K562 (cell line): ENCODE measurements at regions not wholly inside any gene's neighbourhood (a gene's known extent, or its start where the extent isn't known, plus 50 kb on each side); places are given as distances from the start of the nearest gene placed in this dataset.

Experiments used
- ATAC-seq: fragments of 200-7000 bp; cut with Tn5 transposase; 3 replicates; pipeline ENCODE4 v1.9.1; 2020; ENCODE audit warnings: moderate library complexity
- BruUV-seq: library from RNA; stranded (reverse); fragments of 400-500 nt; replicated peaks from 2 replicates; lab custom pipeline; 2021; lab: Mats Ljungman, UMichigan
- CTCF ChIA-PET: fragments of 300-600 bp; formaldehyde crosslinking; extraction: SDS; loops from one replicate; lab custom pipeline; 2021; ENCODE audit warnings: low intra/inter-chr PET ratio; lab: Yijun Ruan, JAX
- POLR2A ChIA-PET: fragments of 300-600, 350-650 bp; sonication (Branson Sonifier 250); formaldehyde crosslinking; extraction: SDS; loops from one replicate; lab custom pipeline; 2021; ENCODE audit warnings: antibody characterized with exemption, inconsistent platforms; lab: Yijun Ruan, JAX
- DNase-seq, 4 experiments: peaks; one replicate each; pipeline versions ENCODE4 v3.0.0 to v3.0.0-alpha.2; 2011 to 2018; ENCODE audit warnings: low spot score in 3 of 4, mixed read lengths in 3 of 4; ENCODE audit errors: extremely low read depth in 1 of 4
- FAIRE-seq: peaks from 2 replicates; lab custom pipeline; 2011; peaks lifted over from hg19 to GRCh38; lab: Jason Lieb, UNC
- H2AFZ ChIP-seq: 2 replicates; pipeline ENCODE4 v1.6.0; 2011; ENCODE audit warnings: low read depth, low read length, control low read depth, inconsistent platforms
- H3K27ac ChIP-seq: fragments of 200-600 bp; 3 replicates; pipeline ENCODE4 v1.8.0; 2011; ENCODE audit warnings: low read depth, mild to moderate bottlenecking, control low read depth, inconsistent platforms, low read length, moderate library complexity, mixed read lengths; ENCODE audit errors: extremely low read depth
- H3K27me3 ChIP-seq, 2 experiments: fragments of 300-600 bp in 1 of 2; 2 replicates in 1 of 2; 3 replicates in 1 of 2; pipeline versions ENCODE4 v1.6.0 to v1.8.0; 2011; ENCODE audit warnings: inconsistent platforms in 2 of 2, low read length in 2 of 2, mild to moderate bottlenecking in 1 of 2, mixed read lengths in 1 of 2, moderate library complexity in 1 of 2; ENCODE audit not compliant: control insufficient read depth in 2 of 2, insufficient read depth in 2 of 2
- H3K36me3 ChIP-seq: fragments of 300-600 bp; 3 replicates; pipeline ENCODE4 v1.8.0; 2011; ENCODE audit warnings: mild to moderate bottlenecking, low read length, inconsistent platforms; ENCODE audit not compliant: control insufficient read depth, insufficient read depth
- H3K4me1 ChIP-seq, 2 experiments: fragments of 200-600 bp in 1 of 2; replicated peaks in 1 of 2; 2 replicates in 1 of 2; 3 replicates in 1 of 2; pipeline versions ENCODE4 v1.5.1 to v1.8.0; 2011; ENCODE audit warnings: inconsistent platforms in 2 of 2, low read length in 2 of 2, mild to moderate bottlenecking in 1 of 2, mixed read lengths in 1 of 2, moderate library complexity in 1 of 2; ENCODE audit not compliant: control insufficient read depth in 2 of 2, insufficient read depth in 2 of 2
- H3K4me2 ChIP-seq: 2 replicates; pipeline ENCODE4 v1.6.1; 2011; ENCODE audit warnings: low read length, control low read depth, inconsistent platforms, mixed read lengths; ENCODE audit not compliant: insufficient read depth
- H3K4me3 ChIP-seq: fragments of 200-600 bp; sonication (generic), shearing (Covaris generic); 2 replicates; pipeline ENCODE4 v1.5.1; 2016; ENCODE audit warnings: control low read depth, inconsistent platforms
- H3K79me2 ChIP-seq: fragments of 200-600 bp; 3 replicates; pipeline ENCODE4 v1.8.0; 2011; ENCODE audit warnings: low read length, inconsistent platforms; ENCODE audit not compliant: control insufficient read depth, insufficient read depth
- H3K9ac ChIP-seq, 2 experiments: 2 replicates each; pipeline versions ENCODE4 v1.6.0 to v1.6.1; 2011; ENCODE audit warnings: low read depth in 2 of 2, low read length in 2 of 2, control low read depth in 1 of 2, inconsistent platforms in 1 of 2, mild to moderate bottlenecking in 1 of 2, mixed read lengths in 1 of 2; ENCODE audit not compliant: insufficient read depth in 1 of 2
- H3K9me1 ChIP-seq: one replicate; pipeline ENCODE4 v1.6.0; 2011; ENCODE audit warnings: inconsistent platforms, mild to moderate bottlenecking, low read length, moderate library complexity; ENCODE audit not compliant: control insufficient read depth, insufficient read depth
- H3K9me3 ChIP-seq: replicated peaks from 2 replicates; pipeline ENCODE4 v1.5.1; 2011; ENCODE audit warnings: low read depth, low read length, inconsistent platforms; ENCODE audit not compliant: control insufficient read depth, insufficient read depth
- H4K20me1 ChIP-seq: replicated peaks from 2 replicates; pipeline ENCODE4 v1.6.1; 2011; ENCODE audit warnings: low read length, inconsistent platforms, mixed read lengths; ENCODE audit not compliant: control insufficient read depth, insufficient read depth
- CEBPG ChIP-seq, 3 experiments: fragments of 200-800 bp in 1 of 3; sonication (Bioruptor generic) in 1 of 3; sonication (generic) in 1 of 3; formaldehyde crosslinking in 1 of 3; IDR thresholded peaks in 2 of 3; conservative IDR thresholded peaks in 1 of 3; 2 replicates each; pipeline versions ENCODE4 v1.6.1 to v1.8.0; 2016 to 2022; ENCODE audit warnings: missing compliant biosample characterization in 2 of 3, missing genetic modification characterization in 2 of 3, mild to moderate bottlenecking in 1 of 3, missing genetic modification reagents in 1 of 3
- GTF2E2 ChIP-seq: fragments of 200-800 bp; sonication (Bioruptor generic); IDR thresholded peaks from 2 replicates; pipeline ENCODE4 v1.6.1; 2016; ENCODE audit warnings: missing genetic modification characterization, missing compliant biosample characterization
- MYBL2 ChIP-seq, 2 experiments: fragments of 450-650 bp in 1 of 2; sonication (generic) in 1 of 2; formaldehyde crosslinking in 1 of 2; IDR thresholded peaks; 2 replicates each; pipeline versions ENCODE4 v1.6.1 to v1.8.1; 2017 to 2022; ENCODE audit warnings: borderline replicate concordance in 1 of 2, inconsistent platforms in 1 of 2, low read depth in 1 of 2, mild to moderate bottlenecking in 1 of 2, missing genetic modification reagents in 1 of 2, moderate library complexity in 1 of 2
- PHF20 ChIP-seq: fragments of 450-650 bp; IDR thresholded peaks from 2 replicates; pipeline ENCODE4 v1.6.1; 2018; ENCODE audit not compliant: partially characterized antibody
- SAFB ChIP-seq: fragments of 200-400 bp; formaldehyde crosslinking; IDR thresholded peaks from 2 replicates; pipeline ENCODE4 v1.6.1; 2017; ENCODE audit warnings: low read depth, low read length, borderline replicate concordance
- SAFB2 ChIP-seq: fragments of 200-400 bp; formaldehyde crosslinking; IDR thresholded peaks from 2 replicates; pipeline ENCODE4 v1.6.1; 2018; ENCODE audit warnings: borderline replicate concordance, low read length, low read depth, moderate library complexity; ENCODE audit not compliant: severe bottlenecking
- YBX1 ChIP-seq: fragments of 450-650 bp; IDR thresholded peaks from 2 replicates; pipeline ENCODE4 v1.7.1; 2016; ENCODE audit warnings: mild to moderate bottlenecking
- ZNF766 ChIP-seq: fragments of 200-800 bp; sonication (Bioruptor generic); conservative IDR thresholded peaks from 2 replicates; pipeline ENCODE4 v1.6.1; 2016; ENCODE audit warnings: missing genetic modification characterization, missing compliant biosample characterization
- WGBS: fragments of 100-300 bp; shearing (Covaris generic); methylation state at CpG from one replicate; pipeline ENCODE4 v1.1.6; 2016; ENCODE audit warnings: low coverage, mixed read lengths; ENCODE audit not compliant: insufficient coverage; ENCODE audit errors: missing lambda C conversion rate; 5-methylcytosine and 5-hydroxymethylcytosine counted together
- in situ Hi-C: fragments of 300-500 bp; cut with MboI; formaldehyde crosslinking; loops from 4 replicates; pipeline ENCODE4 v1.15.0; 2018; ENCODE audit warnings: inconsistent platforms, mixed read lengths
- intact Hi-C: fragments of 100-400 bp; cut with micrococcal nuclease; formaldehyde crosslinking; loops from 2 replicates; pipeline ENCODE4 v1.14.2; 2022
- TF ChIP-seq, protein P1 (sequence below): fragments of 450-650 bp; formaldehyde crosslinking; IDR thresholded peaks from 2 replicates; pipeline ENCODE4 v1.4.0; 2020; ENCODE audit warnings: mild to moderate bottlenecking, moderate library complexity
- TF ChIP-seq, protein P2 (sequence below): fragments of 450-650 bp; conservative IDR thresholded peaks from 2 replicates; pipeline ENCODE4 v1.6.1; 2016; ENCODE audit warnings: missing genetic modification characterization, low read depth, mild to moderate bottlenecking, control low read depth, missing compliant biosample characterization
- TF ChIP-seq, protein P3 (sequence below): fragments of 250-450 bp; sonication (Bioruptor Pico); IDR thresholded peaks from 2 replicates; pipeline ENCODE4 v1.5.0; 2020; ENCODE audit warnings: mild to moderate bottlenecking, borderline replicate concordance
- TF ChIP-seq, protein P4 (sequence below), 2 experiments: fragments of 450-650 bp; IDR thresholded peaks; 2 replicates each; pipeline ENCODE4 v1.6.1; 2018; ENCODE audit warnings: mild to moderate bottlenecking in 2 of 2, low read depth in 1 of 2; ENCODE audit not compliant: partially characterized antibody in 2 of 2

DNA sequence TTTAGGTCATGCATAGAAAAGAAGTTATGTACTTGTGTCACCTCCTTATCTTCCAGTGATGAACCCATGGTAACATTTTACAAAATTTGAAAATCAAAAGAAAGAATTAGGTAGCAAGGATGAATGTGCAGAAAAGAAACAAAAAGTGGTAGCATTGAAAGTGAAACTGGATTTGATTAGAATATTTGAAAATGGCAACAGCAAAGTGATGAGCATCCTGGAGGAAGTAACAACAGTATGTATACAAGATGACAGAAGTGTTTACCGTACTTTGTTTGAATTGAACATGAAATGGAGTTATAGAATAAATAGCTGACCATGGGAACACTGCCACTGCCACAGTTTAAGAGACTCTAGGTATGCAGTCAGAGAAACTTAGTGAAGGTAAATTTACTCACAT lies 1313.1 kb downstream of the CDH11 start:
- Histone ChIP-seq H3K4me3 (no peak overlapping the region), H3K27ac (no peak overlapping the region), H3K9me1 (no peaks in the 10 kb centered on the region), H3K9ac (no peak overlapping the region), H3K36me3 (no peaks in the 10 kb centered on the region), H4K20me1 (no peaks in the 10 kb centered on the region), H3K4me1 (no peaks in the 10 kb centered on the region), H2AFZ (no peak overlapping the region), H3K79me2 (no peaks in the 10 kb centered on the region), H3K9me3 (peaks cover 1% of the 10 kb centered on the region; the same call in 1 of the 2 replicates), H3K4me2 (no peak overlapping the region), H3K27me3 (no peaks in the 10 kb centered on the region)
- FAIRE-seq = no peak
- 0% methylated on average over 1 of the region's 1 CpG for WGBS
- ChIA-PET CTCF (no interaction called here), POLR2A (no interaction called here)
- no peak for ATAC-seq
- intact Hi-C loops = no loop called here
- no peak for DNase-seq
- in situ Hi-C loops = no loop called here
- BruUV-seq = no TSS peak
- TF ChIP-seq CEBPG (CRISPR knock-in tag; IDR thresholded peaks at IDR 0.05) (no peak), CEBPG (tag; conservative IDR thresholded peaks at IDR 0.05 in 1 of 2, IDR thresholded peaks at IDR 0.05 in 1 of 2) (no peak), ZNF766 (CRISPR knock-in tag) (no peak), GTF2E2 (tag) (no peak), YBX1 (no peak), SAFB2 (no peak), MYBL2 (IDR thresholded peaks at IDR 0.05; ENCODE audit: low read depth) (no peak), MYBL2 (CRISPR knock-in tag; IDR thresholded peaks at IDR 0.05; ENCODE audit: borderline replicate concordance) (no peak), SAFB (no peak), PHF20 (no peak)
- TF ChIP-seq, protein P1, sequence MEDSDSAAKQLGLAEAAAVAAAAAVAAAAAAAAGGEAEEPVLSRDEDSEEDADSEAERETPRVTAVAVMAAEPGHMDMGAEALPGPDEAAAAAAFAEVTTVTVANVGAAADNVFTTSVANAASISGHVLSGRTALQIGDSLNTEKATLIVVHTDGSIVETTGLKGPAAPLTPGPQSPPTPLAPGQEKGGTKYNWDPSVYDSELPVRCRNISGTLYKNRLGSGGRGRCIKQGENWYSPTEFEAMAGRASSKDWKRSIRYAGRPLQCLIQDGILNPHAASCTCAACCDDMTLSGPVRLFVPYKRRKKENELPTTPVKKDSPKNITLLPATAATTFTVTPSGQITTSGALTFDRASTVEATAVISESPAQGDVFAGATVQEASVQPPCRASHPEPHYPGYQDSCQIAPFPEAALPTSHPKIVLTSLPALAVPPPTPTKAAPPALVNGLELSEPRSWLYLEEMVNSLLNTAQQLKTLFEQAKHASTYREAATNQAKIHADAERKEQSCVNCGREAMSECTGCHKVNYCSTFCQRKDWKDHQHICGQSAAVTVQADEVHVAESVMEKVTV (CRISPR knock-in tag) = no peak
- TF ChIP-seq, protein P2, sequence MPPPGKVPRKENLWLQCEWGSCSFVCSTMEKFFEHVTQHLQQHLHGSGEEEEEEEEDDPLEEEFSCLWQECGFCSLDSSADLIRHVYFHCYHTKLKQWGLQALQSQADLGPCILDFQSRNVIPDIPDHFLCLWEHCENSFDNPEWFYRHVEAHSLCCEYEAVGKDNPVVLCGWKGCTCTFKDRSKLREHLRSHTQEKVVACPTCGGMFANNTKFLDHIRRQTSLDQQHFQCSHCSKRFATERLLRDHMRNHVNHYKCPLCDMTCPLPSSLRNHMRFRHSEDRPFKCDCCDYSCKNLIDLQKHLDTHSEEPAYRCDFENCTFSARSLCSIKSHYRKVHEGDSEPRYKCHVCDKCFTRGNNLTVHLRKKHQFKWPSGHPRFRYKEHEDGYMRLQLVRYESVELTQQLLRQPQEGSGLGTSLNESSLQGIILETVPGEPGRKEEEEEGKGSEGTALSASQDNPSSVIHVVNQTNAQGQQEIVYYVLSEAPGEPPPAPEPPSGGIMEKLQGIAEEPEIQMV (tag) = no peak
- TF ChIP-seq, protein P3, sequence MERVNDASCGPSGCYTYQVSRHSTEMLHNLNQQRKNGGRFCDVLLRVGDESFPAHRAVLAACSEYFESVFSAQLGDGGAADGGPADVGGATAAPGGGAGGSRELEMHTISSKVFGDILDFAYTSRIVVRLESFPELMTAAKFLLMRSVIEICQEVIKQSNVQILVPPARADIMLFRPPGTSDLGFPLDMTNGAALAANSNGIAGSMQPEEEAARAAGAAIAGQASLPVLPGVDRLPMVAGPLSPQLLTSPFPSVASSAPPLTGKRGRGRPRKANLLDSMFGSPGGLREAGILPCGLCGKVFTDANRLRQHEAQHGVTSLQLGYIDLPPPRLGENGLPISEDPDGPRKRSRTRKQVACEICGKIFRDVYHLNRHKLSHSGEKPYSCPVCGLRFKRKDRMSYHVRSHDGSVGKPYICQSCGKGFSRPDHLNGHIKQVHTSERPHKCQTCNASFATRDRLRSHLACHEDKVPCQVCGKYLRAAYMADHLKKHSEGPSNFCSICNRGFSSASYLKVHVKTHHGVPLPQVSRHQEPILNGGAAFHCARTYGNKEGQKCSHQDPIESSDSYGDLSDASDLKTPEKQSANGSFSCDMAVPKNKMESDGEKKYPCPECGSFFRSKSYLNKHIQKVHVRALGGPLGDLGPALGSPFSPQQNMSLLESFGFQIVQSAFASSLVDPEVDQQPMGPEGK (CRISPR knock-in tag) = no peak
- TF ChIP-seq, protein P4, sequence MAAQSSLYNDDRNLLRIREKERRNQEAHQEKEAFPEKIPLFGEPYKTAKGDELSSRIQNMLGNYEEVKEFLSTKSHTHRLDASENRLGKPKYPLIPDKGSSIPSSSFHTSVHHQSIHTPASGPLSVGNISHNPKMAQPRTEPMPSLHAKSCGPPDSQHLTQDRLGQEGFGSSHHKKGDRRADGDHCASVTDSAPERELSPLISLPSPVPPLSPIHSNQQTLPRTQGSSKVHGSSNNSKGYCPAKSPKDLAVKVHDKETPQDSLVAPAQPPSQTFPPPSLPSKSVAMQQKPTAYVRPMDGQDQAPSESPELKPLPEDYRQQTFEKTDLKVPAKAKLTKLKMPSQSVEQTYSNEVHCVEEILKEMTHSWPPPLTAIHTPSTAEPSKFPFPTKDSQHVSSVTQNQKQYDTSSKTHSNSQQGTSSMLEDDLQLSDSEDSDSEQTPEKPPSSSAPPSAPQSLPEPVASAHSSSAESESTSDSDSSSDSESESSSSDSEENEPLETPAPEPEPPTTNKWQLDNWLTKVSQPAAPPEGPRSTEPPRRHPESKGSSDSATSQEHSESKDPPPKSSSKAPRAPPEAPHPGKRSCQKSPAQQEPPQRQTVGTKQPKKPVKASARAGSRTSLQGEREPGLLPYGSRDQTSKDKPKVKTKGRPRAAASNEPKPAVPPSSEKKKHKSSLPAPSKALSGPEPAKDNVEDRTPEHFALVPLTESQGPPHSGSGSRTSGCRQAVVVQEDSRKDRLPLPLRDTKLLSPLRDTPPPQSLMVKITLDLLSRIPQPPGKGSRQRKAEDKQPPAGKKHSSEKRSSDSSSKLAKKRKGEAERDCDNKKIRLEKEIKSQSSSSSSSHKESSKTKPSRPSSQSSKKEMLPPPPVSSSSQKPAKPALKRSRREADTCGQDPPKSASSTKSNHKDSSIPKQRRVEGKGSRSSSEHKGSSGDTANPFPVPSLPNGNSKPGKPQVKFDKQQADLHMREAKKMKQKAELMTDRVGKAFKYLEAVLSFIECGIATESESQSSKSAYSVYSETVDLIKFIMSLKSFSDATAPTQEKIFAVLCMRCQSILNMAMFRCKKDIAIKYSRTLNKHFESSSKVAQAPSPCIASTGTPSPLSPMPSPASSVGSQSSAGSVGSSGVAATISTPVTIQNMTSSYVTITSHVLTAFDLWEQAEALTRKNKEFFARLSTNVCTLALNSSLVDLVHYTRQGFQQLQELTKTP (IDR thresholded peaks at IDR 0.05; ENCODE audit: low read depth in 1 of 2, partially characterized antibody in 2 of 2) = no peak
